HG03175 (cell line): ENCODE measurements at regions not wholly inside any gene's neighbourhood (a gene's known extent, or its start where the extent isn't known, plus 50 kb on each side); places are given as distances from the start of the nearest gene placed in this dataset.
A peak's percentile ranks its signal among the peaks of the same experiment; 100 is the strongest.

Experiments used
- ATAC-seq: cut with Tn5 transposase; IDR thresholded peaks from one replicate; pipeline ENCODE4 v1.9.1; 2021; ENCODE audit warnings: mild to moderate bottlenecking, moderate library complexity; ENCODE audit not compliant: unreplicated experiment

- no peak for ATAC-seq
Measured at GRCh38 chr13:97110936-97111335, 111.2 kb upstream of the MBNL2 start.

- no peak for ATAC-seq
Measured at GRCh38 chr13:97111756-97112155, 110.4 kb upstream of the MBNL2 start.

DNA sequence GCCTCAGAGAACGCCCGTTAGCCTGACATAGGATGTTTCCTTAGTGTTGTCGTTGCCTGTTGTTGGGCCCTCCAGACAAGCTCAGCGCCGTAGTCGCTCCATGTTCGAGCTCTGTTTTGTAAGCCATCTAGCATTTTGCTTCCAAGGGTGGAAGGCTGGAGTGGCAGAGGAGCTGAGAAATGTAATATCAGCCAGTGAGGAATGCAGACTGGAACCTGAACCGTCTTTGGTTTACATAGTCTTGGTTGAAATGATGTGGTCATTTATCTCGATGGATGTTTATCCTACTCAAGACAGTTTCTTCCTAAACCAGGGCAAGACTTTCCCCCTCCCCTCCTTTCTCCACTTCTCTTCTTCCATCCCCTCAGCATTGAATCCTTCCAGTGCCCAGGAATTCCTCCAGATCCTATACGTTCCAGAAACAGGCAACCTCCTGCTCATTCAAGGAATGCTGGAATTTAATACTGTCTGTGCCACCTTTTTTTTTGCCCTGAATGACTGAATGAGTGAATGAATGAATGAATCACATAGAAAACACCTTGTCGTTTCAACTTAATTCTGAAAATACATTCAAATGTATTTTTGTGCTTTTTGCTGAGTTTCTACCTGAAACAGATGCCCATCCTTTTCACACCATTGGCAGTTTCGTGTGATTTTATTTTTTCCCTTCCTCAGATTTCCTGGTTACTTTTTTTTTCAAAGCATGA is 109.5 kb upstream of the MBNL2 start:
- ATAC-seq = no peak

- no peak for ATAC-seq
Measured at GRCh38 chr13:97113231-97114001, 108.7 kb upstream of the MBNL2 start.

DNA sequence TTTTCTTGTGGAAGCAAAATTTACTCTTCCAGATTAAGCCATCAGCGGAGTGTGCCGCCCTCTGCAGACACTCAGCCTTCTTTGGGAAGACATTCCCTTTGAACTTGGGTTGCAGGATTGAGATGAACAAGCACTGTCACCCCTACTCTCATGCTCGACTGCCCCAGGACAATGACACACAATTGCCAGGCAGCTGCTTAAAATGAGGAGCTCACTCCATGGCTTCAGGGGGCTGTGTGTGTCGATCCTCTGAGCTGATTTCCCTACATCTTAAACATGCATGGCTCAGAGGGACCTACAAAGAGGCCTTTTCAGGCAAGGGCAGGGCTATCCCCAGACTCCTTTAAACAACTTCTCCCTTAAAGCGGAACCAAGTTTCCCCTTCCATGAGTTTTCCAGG is 107.5 kb upstream of the MBNL2 start:
- ATAC-seq = no peak

DNA sequence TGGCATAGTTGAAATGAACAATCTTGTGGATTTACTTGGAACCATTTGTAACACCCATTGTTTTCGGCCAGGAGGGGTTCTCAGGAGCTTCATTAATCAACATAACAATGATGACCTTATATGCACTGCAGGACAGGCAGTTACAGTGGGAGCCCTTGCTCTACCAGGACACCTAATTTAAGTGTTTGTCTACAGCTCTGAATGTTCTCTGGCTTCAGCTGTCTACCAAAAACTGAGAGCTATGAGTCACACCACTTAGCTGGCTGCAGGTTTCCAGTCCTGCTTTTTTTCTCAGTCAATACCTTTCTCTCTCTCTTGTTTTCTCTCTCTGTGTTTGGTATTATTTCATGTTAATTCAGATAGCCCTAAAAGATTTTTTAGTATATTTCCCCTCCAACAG is 105.4 kb upstream of the MBNL2 start:
- ATAC-seq = no peak

DNA sequence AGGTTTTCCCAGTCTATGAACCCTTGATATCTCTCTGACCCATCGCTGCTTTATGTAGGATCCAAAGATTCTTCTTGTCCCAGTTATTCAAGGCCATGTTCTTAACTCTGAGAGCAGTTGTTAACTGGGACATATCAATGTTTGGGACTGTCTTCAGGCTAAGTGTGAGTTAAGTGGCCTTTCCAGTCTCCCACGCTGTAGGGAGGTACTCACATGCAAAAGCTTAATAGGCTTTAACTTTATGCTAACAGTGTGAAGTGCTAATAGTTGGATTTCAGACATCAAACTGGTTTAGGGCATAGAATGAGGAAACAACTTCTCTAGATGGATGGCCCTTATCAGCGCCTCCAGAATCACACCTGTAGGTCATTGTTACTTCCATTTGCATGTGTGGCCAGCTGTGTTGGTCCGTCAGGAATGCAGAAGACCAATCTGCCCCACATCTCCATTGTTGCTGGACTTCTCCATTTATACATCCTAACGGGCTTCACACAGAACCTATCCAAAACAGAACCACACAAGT is 104.7 kb upstream of the MBNL2 start:
- ATAC-seq = no peak

- no peak for ATAC-seq
Measured at GRCh38 chr13:97119943-97120342, 102.2 kb upstream of the MBNL2 start.

- ATAC-seq = no peak
Measured at GRCh38 chr13:97120346-97120745, 101.8 kb upstream of the MBNL2 start.

DNA sequence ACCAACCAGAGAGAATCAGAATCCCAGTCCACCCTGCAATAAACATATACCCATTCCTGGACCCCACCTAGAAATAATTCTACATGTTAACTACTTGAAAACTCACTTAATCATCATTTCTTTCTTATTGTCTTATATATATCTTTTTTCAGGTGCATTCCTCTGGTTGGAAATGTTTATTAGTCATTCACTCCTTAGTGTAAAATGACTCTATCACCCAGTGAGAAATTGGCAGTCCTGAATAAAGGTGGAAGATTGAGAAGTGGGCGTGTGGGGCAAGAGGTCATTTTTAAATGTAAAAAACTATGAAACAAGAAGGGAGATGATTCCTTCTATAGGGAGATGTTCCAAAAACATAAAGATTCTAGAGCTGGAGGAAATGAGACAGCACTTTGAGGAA is 101.2 kb upstream of the MBNL2 start:
- no peak for ATAC-seq

- no peak for ATAC-seq
Measured at GRCh38 chr13:97121894-97122293, 100.2 kb upstream of the MBNL2 start.

GRCh38 chr13:97122381-97122996 is 99.6 kb upstream of the MBNL2 start:
- ATAC-seq = no peak

GRCh38 chr13:97124206-97124605 is 97.9 kb upstream of the MBNL2 start:
- no peak for ATAC-seq

GRCh38 chr13:97124915-97125809 is 97.0 kb upstream of the MBNL2 start:
- ATAC-seq = peak; percentile 35

- ATAC-seq = peak; percentile 84
Measured at GRCh38 chr13:97125810-97126738, 96.1 kb upstream of the MBNL2 start.

- ATAC-seq = no peak
Measured at GRCh38 chr13:97127842-97128241, 94.3 kb upstream of the MBNL2 start.

DNA sequence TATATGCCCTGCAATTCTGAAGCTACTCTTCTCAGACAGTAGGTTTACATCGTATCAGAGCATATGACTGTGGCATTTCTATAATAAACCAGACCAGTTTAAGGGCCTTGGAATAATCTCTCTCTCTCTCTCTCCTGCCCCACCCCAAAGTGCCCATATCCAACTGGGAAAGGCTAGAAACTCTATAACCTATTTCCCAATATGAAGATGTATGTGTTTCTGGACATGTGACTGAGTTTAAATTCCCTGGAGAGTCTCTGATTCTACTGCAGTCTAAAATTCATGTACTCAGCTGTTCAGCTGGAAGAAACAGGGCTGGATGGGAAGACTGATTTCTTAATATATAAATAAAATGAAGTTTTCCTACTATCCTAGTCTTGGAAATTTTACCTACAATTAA is 91.9 kb upstream of the MBNL2 start:
- no peak for ATAC-seq

DNA sequence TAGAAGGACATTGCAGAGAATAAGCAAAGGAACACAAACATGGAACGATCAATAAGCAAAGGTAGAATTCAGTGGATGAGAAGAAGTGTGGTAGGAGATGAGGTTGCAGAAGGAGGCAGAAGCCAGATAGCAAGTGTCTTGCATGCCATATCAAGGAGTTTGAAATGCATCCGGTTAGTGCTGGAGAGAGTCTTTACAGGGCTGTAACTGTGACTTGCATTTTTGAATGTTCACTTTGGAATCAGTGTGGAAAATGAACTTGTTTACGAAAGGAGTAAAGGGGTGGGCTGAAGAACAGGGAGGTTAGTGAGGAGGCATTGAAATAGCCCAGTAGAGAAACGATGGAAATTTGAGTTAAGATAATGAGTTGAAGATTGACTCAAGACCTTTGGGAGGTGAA is 90.7 kb upstream of the MBNL2 start:
- no peak for ATAC-seq

DNA sequence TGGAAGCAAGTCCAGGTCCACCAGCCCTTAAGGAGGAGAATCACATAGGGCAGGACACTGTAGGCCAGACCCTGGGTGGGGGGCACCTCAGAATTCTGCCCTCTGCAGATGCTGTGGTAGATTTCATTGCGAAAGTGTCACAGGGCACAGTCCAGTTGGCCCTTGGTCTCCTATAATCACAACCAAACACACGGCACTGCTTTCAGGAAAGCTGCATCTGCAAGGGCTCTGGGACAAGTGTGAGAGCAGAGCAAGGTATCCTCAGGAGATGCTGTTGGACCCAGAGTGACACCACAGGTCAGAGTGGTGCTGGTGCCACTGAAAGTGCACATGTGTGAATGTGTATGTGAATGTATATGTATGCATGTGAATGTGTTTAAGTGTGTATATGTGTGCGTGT is 88.6 kb upstream of the MBNL2 start:
- ATAC-seq = no peak

DNA sequence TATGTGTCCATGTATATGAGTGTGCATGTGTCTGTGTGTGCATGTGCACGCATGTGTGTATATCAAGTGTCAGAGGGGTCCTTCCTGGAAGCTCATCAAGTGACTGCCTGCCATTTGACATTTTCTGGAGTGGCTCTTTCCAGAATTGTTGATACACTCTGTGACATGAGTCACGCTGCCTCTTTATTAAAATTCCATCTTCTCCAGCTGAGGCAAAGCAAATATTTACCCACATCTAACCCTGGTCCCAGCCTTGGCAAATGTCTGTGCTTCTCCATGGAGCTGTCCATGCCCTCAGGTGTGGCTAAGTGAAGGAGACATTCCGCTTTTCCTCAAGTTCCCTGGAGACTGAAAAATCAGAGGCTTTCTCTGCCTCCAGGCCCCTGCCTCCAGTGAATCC is 88.2 kb upstream of the MBNL2 start:
- ATAC-seq = no peak
